Esophagus squamous epithelium (tissue), 5 donors: ENCODE measurements at regions not wholly inside any gene's neighbourhood (a gene's known extent, or its start where the extent isn't known, plus 50 kb on each side); places are given as distances from the start of the nearest gene placed in this dataset.

Experiments used
- DNase-seq: peaks from one replicate; lab custom pipeline; 2025; lab: John Stamatoyannopoulos, UW
- H3K27ac ChIP-seq, 4 donors: fragments of 200-600 bp; sonication (generic); one replicate each; pipeline ENCODE4 v1.5.1; 2016 to 2019; ENCODE audit warnings: mild to moderate bottlenecking in 1 of 4
- H3K27me3 ChIP-seq, 4 donors: fragments of 200-600 bp; sonication (generic); 1 replicate in 3 of 4; 2 replicates in 1 of 4; pipeline versions ENCODE4 v1.5.1 to v1.6.0; 2017 to 2021; ENCODE audit warnings: antibody characterized with exemption in 1 of 4
- H3K36me3 ChIP-seq, 3 donors: fragments of 200-600 bp; sonication (generic); one replicate each; pipeline ENCODE4 v1.5.1; 2016 to 2019
- H3K4me1 ChIP-seq, 3 donors: fragments of 200-600 bp; sonication (generic); one replicate each; pipeline ENCODE4 v1.5.1; 2017 to 2019
- H3K4me3 ChIP-seq, 4 donors: fragments of 200-600 bp; sonication (generic); 1 replicate in 3 of 4; 2 replicates in 1 of 4; pipeline ENCODE4 v1.5.1; 2016 to 2019; ENCODE audit warnings: mild to moderate bottlenecking in 2 of 4, moderate library complexity in 1 of 4
- H3K9me3 ChIP-seq, 3 donors: fragments of 200-600 bp; sonication (generic); one replicate each; pipeline ENCODE4 v1.5.1; 2016 to 2019
- POLR2A ChIP-seq, 4 donors: fragments of 450-650 bp; IDR thresholded peaks; one replicate each; pipeline ENCODE4 v1.6.1; 2017; ENCODE audit warnings: antibody characterized with exemption in 4 of 4, mild to moderate bottlenecking in 4 of 4, moderate library complexity in 3 of 4
- WGBS, 2 donors: methylation state at CpG; one replicate each; pipeline ENCODE4 v1.1.5; 2018; 5-methylcytosine and 5-hydroxymethylcytosine counted together
- intact Hi-C: fragments of 100-400 bp; cut with DNase I; formaldehyde crosslinking; loops from one replicate; pipeline ENCODE4 v1.15.0; 2022
- TF ChIP-seq, protein P1 (sequence below), 6 experiments: fragments of 450-650 bp in 4 of 6; fragments of 200-600 bp in 2 of 6; sonication (generic) in 2 of 6; IDR thresholded peaks; one replicate each; pipeline ENCODE4 v1.5.1; 2016 to 2019; ENCODE audit warnings: antibody characterized with exemption in 6 of 6, mild to moderate bottlenecking in 4 of 6, moderate library complexity in 4 of 6
- donor health status: DM: yes; HTN: yes; CAD: no.

DNA sequence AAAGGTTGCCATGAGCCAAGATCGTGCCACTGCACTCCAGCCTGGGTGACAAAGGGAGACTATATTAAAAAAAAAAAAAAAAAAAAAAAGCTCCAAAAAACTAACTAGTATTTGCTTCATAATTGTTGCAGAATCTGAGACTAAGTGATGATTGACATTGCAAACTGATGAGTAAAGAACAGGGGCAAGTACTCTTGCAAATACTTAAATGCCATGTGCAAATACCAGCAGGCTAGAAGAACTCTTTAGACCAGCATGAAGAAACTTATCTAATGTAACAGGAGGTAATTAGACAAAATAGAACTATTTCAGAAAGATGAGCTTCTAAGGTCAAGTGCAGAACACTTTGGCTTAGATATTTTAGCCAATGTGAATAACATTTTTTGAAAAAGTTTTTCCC is 1368.1 kb downstream of the EFNB2 start:
- Histone ChIP-seq H3K4me3 (no peak overlapping the region), H3K27me3 (no peaks in the 10 kb centered on the region), H3K4me1 (no peaks in the 10 kb centered on the region), H3K27ac (no peak overlapping the region), H3K36me3 (no peaks in the 10 kb centered on the region), H3K9me3 (peaks cover 0 to 4% (median 0%) of the 10 kb centered on the region in 3 donors)
- no peak for TF ChIP-seq POLR2A (IDR thresholded peaks at IDR 0.05)
- TF ChIP-seq, protein P1, sequence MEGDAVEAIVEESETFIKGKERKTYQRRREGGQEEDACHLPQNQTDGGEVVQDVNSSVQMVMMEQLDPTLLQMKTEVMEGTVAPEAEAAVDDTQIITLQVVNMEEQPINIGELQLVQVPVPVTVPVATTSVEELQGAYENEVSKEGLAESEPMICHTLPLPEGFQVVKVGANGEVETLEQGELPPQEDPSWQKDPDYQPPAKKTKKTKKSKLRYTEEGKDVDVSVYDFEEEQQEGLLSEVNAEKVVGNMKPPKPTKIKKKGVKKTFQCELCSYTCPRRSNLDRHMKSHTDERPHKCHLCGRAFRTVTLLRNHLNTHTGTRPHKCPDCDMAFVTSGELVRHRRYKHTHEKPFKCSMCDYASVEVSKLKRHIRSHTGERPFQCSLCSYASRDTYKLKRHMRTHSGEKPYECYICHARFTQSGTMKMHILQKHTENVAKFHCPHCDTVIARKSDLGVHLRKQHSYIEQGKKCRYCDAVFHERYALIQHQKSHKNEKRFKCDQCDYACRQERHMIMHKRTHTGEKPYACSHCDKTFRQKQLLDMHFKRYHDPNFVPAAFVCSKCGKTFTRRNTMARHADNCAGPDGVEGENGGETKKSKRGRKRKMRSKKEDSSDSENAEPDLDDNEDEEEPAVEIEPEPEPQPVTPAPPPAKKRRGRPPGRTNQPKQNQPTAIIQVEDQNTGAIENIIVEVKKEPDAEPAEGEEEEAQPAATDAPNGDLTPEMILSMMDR (IDR thresholded peaks at IDR 0.05) = no peak
- intact Hi-C loops = no loop called here
- WGBS, 2 donors = 58 to 89% methylated on average over 1 of the region's 1 CpG
- DNase-seq = no peak

DNA sequence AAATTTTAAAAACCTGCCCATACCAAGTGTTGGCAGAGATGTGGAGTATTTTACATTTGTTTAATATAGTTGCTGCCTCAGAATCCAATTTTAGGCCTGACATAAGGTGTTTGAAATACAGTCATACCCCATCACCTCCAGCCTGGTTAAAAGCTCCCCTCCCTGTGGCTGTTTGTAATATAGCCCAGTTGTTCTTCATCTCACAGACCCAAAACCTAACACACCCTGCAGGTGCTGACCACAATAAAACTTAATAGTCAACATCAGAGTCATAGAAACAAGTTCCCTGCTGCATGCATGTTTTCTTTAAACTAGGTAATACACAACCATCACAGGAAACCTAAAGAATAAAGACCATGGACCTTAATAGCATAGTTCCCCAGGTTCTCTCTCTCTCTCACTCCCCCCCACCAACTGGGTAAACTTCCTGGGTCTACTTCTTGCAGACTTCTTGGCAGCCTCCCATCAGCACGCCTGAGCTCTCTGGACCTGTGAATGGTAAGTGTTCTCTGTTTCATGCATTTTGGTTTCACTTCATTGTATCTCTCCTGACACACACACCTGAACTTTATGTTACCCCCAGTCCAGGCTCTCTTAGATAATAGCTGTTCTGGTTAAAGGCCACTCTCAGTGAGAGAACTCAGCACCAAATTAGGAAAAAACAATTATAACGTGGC is 1369.9 kb downstream of the EFNB2 start:
- no peak for TF ChIP-seq POLR2A (IDR thresholded peaks at IDR 0.05)
- TF ChIP-seq, protein P1 (IDR thresholded peaks at IDR 0.05) = no peak
- intact Hi-C loops = no loop called here
- H3K4me1 ChIP-seq = no peaks in the 10 kb centered on the region

DNA sequence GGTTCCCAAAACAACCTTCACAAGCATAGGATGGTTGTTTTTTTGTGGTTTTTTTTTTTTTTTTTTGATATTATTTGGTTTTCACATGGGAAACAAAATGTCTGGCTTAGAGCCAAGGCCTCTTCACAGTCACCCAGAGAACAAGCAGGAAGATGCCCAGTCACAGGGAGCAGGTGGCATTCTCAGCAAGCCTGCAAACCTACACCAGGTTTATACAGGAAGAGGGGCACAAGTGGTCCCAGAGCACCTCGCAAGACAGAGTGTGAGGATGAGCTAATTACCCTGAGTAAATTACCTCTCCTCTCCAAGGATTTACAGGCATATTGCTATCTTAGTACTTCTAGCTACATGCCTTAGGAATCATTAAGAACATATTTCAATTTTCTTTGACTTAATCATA is 1375.6 kb downstream of the EFNB2 start:
- Histone ChIP-seq H3K27ac (no peak overlapping the region), H3K4me1 (no peaks in the 10 kb centered on the region), H3K4me3 (no peak overlapping the region), H3K36me3 (no peaks in the 10 kb centered on the region), H3K27me3 (no peaks in the 10 kb centered on the region), H3K9me3 (no peaks in the 10 kb centered on the region)
- no peak for TF ChIP-seq POLR2A (IDR thresholded peaks at IDR 0.05)
- TF ChIP-seq, protein P1 (IDR thresholded peaks at IDR 0.05) = no peak
- DNase-seq = no peak
- intact Hi-C loops = no loop called here
- 64 to 83% methylated on average over 1 of the region's 1 CpG for WGBS, 2 donors

More for the DNA sequence above, 1369.9 kb downstream of the EFNB2 start:
- H3K9me3 ChIP-seq = no peaks in the 10 kb centered on the region
- H3K27ac ChIP-seq = no peak overlapping the region
- no peaks in the 10 kb centered on the region for H3K27me3 ChIP-seq
- no peak for DNase-seq
- WGBS, 2 donors = 51 to 58% methylated on average over 2 of the region's 2 CpGs
- H3K36me3 ChIP-seq = no peaks in the 10 kb centered on the region
- H3K4me3 ChIP-seq = no peak overlapping the region

DNA sequence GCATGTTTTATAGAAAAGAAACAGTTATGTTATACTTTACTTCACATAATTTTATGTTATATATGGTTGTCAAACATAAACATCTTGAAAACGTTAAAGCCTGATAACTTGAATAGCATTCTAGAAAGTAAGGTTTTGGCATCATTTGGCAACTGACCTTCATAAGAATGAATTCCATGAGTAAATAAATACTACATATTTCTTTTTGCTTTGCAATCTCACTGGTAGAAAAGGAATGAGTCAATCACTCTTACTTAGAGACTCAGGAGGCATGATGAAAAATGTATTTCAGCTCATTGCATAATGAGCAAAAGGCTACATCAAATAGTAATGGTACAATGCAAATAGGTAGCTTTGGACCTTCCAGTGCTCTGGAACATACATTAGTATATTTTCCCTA is 1381.9 kb downstream of the EFNB2 start:
- 54 to 56% methylated on average over 1 of the region's 1 CpG for WGBS, 2 donors
- intact Hi-C loops = no loop called here
- Histone ChIP-seq H3K4me1 (no peaks in the 10 kb centered on the region), H3K27ac (no peak overlapping the region), H3K27me3 (no peaks in the 10 kb centered on the region), H3K4me3 (no peak overlapping the region), H3K36me3 (no peaks in the 10 kb centered on the region), H3K9me3 (no peaks in the 10 kb centered on the region)
- DNase-seq = no peak
- TF ChIP-seq, protein P1 (IDR thresholded peaks at IDR 0.05) = no peak
- no peak for TF ChIP-seq POLR2A (IDR thresholded peaks at IDR 0.05)

DNA sequence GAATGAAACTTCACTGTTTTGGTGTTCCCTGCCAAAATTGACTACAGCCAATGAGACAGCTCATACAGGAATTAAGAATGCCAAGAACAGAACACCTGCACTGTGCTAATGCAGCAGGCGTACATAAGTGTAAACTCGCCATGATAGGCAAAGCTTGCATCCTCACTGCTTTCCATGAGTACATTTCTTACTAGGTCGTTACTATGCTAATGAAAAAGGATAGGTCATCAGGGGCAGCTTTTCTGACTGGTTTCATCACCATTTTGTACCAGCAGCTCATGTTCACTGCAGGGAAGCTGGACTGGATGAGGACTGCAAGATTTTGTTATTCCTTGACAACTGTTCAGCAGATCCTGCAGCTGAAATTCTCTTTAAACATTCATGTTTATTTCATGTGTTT is 1383.8 kb downstream of the EFNB2 start:
- Histone ChIP-seq H3K27me3 (no peaks in the 10 kb centered on the region), H3K4me1 (no peaks in the 10 kb centered on the region), H3K36me3 (no peaks in the 10 kb centered on the region), H3K4me3 (no peak overlapping the region), H3K27ac (no peak overlapping the region), H3K9me3 (no peaks in the 10 kb centered on the region)
- no peak for TF ChIP-seq POLR2A (IDR thresholded peaks at IDR 0.05)
- TF ChIP-seq, protein P1 (IDR thresholded peaks at IDR 0.05) = no peak
- intact Hi-C loops = no loop called here
- WGBS, 2 donors = 78 to 81% methylated on average over 3 of the region's 3 CpGs
- no peak for DNase-seq
